Cardiac fibroblast (primary cell): ENCODE measurements at regions not wholly inside any gene's neighbourhood (a gene's known extent, or its start where the extent isn't known, plus 50 kb on each side); places are given as distances from the start of the nearest gene placed in this dataset.

Experiments used
- DNase-seq, 2 donors: peaks; one replicate each; pipeline versions ENCODE4 v3.0.0 to v3.0.0-alpha.2; 2010; ENCODE audit warnings: low read depth in 2 of 2
- H3K4me3 ChIP-seq, 2 donors: replicated peaks in 1 of 2; 1 replicate in 1 of 2; 2 replicates in 1 of 2; pipeline ENCODE4 v1.5.1; 2011; ENCODE audit warnings: low read depth in 2 of 2, low read length in 2 of 2, mild to moderate bottlenecking in 2 of 2, moderate library complexity in 1 of 2
- CTCF ChIP-seq: IDR thresholded peaks from one replicate; pipeline ENCODE4 v1.5.1; 2011; ENCODE audit warnings: low read depth, mild to moderate bottlenecking, low read length, inconsistent platforms

- H3K4me3 ChIP-seq, result no peak overlapping the region
- no peak for DNase-seq
- no peak for TF ChIP-seq CTCF
Observed at GRCh38 chr16:74123826-74124225, 172.8 kb upstream of the PSMD7 start.

- DNase-seq, result no peak
- TF ChIP-seq CTCF, result no peak
- no peak overlapping the region for H3K4me3 ChIP-seq
Observed at GRCh38 chr16:74123195-74123594, 173.4 kb upstream of the PSMD7 start.

GRCh38 chr16:74117798-74118197 lies 178.8 kb upstream of the PSMD7 start:
- TF ChIP-seq CTCF, result no peak
- no peak for DNase-seq
- no peak overlapping the region for H3K4me3 ChIP-seq

GRCh38 chr16:74113545-74113944 lies 183.1 kb upstream of the PSMD7 start:
- DNase-seq, result no peak
- no peak for TF ChIP-seq CTCF

GRCh38 chr16:74111456-74111982 lies 185.1 kb upstream of the PSMD7 start:
- TF ChIP-seq CTCF, result no peak
- H3K4me3 ChIP-seq, result no peak overlapping the region

More at GRCh38 chr16:74113545-74113944, 183.1 kb upstream of the PSMD7 start:
- no peak overlapping the region for H3K4me3 ChIP-seq

GRCh38 chr16:74107795-74108610 lies 188.6 kb upstream of the PSMD7 start:
- H3K4me3 ChIP-seq, result no peak overlapping the region
- DNase-seq, result peak; percentile 4 to 15
- TF ChIP-seq CTCF, result peak; percentile 41

More at GRCh38 chr16:74111456-74111982, 185.1 kb upstream of the PSMD7 start:
- DNase-seq, result no peak
